Vagina (tissue), 2 donors: ENCODE measurements at regions not wholly inside any gene's neighbourhood (a gene's known extent, or its start where the extent isn't known, plus 50 kb on each side); places are given as distances from the start of the nearest gene placed in this dataset.

Experiments
- CTCF ChIP-seq, 3 experiments: fragments of 450-650 bp in 2 of 3; fragments of 200-600 bp in 1 of 3; sonication (generic) in 1 of 3; IDR thresholded peaks; one replicate each; pipeline ENCODE4 v1.5.1; 2017 to 2019; ENCODE audit warnings: antibody characterized with exemption in 3 of 3, mild to moderate bottlenecking in 2 of 3, moderate library complexity in 2 of 3
- POLR2A ChIP-seq, 2 donors: fragments of 450-650 bp; IDR thresholded peaks; one replicate each; pipeline ENCODE4 v1.6.1; 2017; ENCODE audit warnings: antibody characterized with exemption in 2 of 2, mild to moderate bottlenecking in 2 of 2, moderate library complexity in 2 of 2
- POLR2AphosphoS5 ChIP-seq, 2 donors: sonication (generic); formaldehyde crosslinking; IDR thresholded peaks; one replicate each; pipeline ENCODE4 v1.9.0; 2017; ENCODE audit warnings: antibody characterized with exemption in 2 of 2, mild to moderate bottlenecking in 2 of 2, low read depth in 1 of 2; ENCODE audit not compliant: insufficient read depth in 1 of 2

DNA sequence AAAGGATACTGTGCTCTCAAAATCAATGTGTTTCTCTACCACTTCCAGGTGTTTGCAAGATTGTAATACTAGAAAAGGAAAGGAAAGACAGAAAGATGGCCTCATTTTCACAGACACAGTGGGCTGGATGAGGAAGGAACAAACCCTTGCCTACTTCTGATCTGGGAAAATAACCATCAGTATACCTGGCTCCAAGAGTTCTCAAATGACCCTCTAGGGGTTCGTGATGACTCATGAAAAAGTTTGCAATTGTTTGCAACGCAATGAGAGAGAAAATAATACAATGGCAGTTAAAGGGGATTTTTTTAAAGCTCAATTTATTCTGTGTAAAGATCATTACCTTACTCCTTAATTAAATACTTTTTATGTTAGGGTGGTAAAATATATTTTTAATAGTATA is 197.6 kb upstream of the INHBA start:
- no peak for TF ChIP-seq CTCF (IDR thresholded peaks at IDR 0.05)
- no peak for TF ChIP-seq POLR2A (IDR thresholded peaks at IDR 0.05)
- TF ChIP-seq POLR2AphosphoS5 (IDR thresholded peaks at IDR 0.05; ENCODE audit: insufficient read depth in 1 of 2, low read depth in 1 of 2): no peak
